ENCODE measurements at regions not wholly inside any gene's neighbourhood (a gene's known extent, or its start where the extent isn't known, plus 50 kb on each side); places are given as distances from the start of the nearest gene placed in this dataset.

DNA sequence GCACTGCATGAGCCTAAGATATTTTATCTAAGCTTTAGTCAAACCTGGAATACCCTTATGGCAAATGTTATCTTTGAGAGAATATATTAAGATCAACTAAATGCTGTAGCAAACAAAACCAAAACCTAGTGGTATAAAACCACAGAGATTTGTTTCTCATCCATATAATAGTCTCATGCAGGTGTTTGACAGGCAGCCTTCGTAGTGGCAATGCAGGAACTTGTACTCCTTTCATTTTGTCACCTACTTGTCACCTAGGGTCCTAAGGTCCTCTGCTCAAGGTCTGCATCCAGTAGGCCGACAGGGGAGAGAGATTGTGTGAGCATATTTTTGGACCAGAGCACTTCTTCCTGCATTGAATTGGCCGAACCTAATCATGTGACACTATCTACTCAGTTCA is 352.6 kb downstream of the GPR37 start:
- no peak for DNase-seq

GRCh38 chr7:124412531-124412930 is 353.1 kb downstream of the GPR37 start:
- DNase-seq, result no peak

DNA sequence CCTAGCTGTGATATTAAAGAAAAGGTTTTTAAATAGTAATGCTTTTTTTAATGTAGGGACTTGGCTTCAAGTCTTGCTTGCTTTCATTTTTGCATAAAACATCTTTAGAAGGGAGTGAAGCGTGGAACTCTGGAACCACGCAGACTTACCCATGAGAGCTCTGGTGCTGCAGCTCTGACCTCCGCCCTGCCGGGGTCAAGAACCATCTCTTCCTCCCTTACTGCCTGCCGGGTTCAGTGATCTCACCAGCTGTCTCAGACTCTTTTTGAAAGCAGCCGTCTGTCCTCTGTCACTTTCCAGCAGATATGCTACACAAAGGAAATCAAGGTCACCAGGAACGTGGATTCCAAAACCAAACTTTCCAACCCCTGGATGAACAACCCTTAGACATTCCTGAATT is 353.8 kb downstream of the GPR37 start:
- no peak for DNase-seq

DNA sequence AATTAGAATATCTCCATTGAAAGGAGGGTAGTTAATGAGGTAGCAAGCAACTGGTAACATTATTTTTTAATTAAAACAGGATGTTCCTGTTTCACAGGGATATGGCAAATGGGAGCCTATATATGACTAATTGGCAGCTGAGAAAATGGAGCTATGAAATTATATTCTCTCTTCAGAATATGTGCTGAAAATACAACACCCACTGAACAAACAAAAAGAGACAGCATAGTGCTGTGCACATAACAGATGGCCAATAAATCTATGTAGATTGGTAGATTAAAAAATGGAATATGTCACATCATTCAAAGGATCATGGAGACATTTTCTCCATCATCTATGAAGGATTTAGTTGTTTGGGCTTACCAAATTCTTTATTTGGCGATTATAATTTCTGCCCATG is 362.0 kb downstream of the GPR37 start:
- DNase-seq, result no peak

DNA sequence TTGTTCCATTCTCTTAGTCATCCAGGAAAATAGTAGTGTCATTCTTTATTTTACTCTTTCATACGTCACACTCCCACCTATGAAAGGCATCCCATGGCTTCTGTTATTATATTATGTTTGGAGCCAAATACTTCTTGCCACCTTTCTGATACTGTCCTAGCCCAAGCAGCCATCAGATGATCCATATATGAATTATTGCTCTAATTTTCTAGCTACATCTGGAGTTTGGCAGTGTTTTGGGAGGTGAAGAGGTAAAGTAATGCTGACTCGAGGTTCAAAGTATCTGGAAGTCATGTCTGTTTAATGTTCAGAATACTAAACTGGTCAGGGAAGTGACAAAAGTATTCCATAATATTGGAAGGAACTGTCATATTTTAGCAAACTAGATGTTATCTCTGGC is 362.5 kb downstream of the GPR37 start:
- DNase-seq, result no peak

GRCh38 chr7:124399941-124400340 is 365.7 kb downstream of the GPR37 start:
- no peak for DNase-seq

DNA sequence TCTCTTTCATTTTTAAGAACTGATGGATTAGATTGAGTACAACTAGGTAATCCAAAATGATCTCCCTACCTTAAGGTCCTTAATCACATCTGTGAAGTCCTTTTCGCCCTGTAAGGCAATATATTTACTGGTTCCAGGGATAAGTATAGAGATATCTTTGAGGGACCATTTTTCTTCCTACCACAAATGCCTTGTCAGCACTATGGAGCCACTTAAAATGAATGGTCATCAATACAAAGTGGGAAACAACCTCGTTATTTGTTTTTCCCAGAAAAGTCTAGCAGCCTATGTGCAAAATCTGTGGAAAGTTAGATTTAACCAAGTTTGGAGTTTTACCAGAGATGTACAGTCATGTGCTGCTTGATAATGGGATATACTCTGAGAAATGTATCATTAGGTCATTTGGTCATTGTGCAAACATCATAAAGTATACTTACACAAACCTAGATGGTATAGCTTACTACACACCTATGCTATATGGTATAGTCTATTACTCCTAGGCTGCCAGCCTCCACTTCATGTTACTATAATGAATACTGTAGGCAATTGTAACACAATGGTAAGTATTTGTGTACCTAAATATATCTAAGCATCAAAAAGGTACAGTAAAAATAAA is 366.2 kb upstream of the TMEM229A start:
- DNase-seq, result no peak

DNA sequence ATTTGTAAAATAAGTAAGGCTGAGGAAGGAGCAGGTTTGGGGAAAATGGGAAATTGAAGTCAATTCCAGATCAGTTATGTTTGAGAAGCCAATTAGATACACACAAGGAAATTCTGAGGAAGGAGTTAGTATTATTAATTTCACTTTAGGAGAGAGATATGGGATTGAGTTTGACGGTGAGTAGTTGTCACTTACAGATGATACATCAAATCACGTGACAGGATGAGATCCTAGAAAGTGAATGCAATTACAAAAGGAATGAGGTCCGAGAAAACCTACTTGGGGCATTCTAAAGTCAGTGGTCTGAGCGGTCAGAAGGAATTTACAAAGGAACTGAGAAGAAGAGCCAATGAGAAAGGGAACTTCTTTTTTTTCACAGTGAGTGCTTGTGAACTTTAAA is 364.3 kb upstream of the TMEM229A start:
- DNase-seq, result no peak

DNA sequence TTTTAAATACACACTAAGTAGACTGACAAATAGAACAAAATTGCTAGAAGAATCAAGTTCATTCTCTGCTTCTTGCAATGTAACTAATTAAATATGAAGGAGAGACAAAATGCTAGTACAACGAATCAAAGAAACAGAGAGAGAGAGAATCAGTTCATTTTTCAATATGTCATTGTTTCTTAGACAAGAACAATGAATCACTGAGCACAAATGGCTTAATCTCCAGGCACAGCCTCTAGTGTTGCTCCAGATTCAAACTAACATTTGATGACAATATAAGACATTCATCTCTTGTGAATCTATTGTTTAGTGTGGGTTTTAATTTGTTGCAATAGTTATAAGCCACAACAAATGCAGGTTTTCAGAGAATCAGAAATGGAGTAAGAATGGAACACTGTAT is 357.4 kb upstream of the TMEM229A start:
- DNase-seq, result no peak

GRCh38 chr7:124388751-124389150 is 355.9 kb upstream of the TMEM229A start:
- no peak for DNase-seq

DNA sequence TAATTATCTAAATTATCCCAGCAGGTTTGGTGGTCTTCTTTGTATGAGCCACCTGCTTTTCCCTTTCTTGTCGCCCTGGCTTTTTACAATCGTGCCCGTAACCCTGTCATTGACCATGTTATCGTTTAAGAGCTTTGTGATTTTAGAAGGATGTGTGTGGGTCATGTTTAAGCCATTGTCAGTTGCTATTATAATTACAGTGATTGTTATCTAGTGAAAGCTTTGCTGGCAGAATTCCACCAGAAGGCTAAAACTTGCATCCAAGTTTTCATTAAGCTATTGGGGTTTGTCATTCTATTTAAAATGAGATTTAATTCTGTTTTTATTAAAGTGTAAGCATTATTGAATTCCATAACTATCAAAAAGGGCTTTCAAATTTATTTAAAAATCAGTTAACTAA is 354.2 kb upstream of the TMEM229A start:
- DNase-seq, result no peak

- DNase-seq, result no peak
These were observed 346.4 kb upstream of the TMEM229A start for GRCh38 chr7:124379296-124379695.

- DNase-seq, result no peak
These were observed 343.2 kb upstream of the TMEM229A start for GRCh38 chr7:124376111-124376510.

GRCh38 chr7:124375391-124375790 is 342.5 kb upstream of the TMEM229A start:
- no peak for DNase-seq

DNA sequence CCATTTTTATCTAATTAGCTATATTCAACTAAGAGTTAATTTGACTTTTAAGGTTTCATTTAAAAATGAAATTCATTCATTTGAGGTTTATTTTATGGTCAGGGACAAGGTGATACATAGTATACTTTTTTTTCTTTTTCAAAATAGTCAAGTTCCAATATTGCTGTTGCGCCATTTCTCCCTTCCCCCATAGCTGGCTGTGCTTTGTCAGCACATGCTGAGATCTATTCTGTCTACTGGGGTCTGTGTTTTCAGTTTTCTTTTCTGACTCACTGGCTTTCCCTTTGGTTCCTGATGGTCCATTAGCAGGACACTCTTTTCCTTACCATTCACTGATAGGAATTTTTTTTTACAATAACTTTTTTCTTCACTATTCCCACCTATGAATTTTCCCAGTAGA is 336.4 kb upstream of the TMEM229A start:
- no peak for DNase-seq

- no peak for DNase-seq
These were observed 333.3 kb upstream of the TMEM229A start for GRCh38 chr7:124366118-124366517.

- DNase-seq, result no peak
These were observed 331.4 kb upstream of the TMEM229A start for GRCh38 chr7:124364283-124364682.

GRCh38 chr7:124354201-124354600 is 321.3 kb upstream of the TMEM229A start:
- DNase-seq, result no peak

- no peak for DNase-seq
These were observed 319.1 kb upstream of the TMEM229A start for GRCh38 chr7:124351950-124352349.

DNA sequence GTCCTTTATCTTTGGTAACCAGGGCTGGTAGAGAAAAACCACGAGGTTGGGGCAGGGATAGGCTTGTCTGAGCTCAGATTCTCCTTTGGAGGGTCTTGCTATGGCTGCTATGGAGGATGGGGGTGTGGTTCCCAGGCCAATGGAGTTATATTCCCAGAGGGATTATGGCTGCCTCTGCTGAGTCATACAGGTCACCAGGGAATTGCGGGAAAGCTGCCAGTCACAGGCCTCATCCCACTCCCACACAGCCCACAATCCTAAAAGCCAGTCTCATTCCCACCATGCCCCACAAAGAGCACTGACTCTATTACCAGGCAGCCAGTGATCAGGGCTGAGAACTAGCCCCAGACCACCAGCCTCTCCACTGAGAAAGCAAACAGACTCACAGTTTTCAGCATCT is 316.6 kb upstream of the TMEM229A start:
- no peak for DNase-seq

- DNase-seq, result no peak
These were observed 306.0 kb upstream of the TMEM229A start for GRCh38 chr7:124338861-124339260.

GRCh38 chr7:124330731-124331407 is 298.0 kb upstream of the TMEM229A start:
- DNase-seq, result no peak

DNA sequence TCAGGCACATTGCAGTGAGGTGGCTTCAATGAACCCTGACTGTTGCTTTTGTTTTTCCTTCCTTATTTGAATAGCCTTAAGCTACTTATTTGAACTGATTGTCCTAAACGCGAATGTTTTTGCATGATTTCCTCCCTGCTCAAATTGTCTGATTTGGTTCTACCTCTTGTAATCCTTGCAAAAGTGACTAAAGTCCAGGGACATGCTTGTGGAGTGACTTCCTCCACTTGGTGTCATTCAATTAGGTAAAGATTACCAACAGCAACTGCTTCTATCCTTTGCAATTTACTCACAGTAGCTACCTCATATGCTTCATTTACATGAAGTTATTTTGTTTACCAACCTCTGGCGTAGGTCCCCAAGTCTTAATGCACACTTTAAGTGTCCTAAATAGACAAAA is 295.9 kb upstream of the TMEM229A start:
- no peak for DNase-seq

- no peak for DNase-seq
These were observed 291.4 kb upstream of the TMEM229A start for GRCh38 chr7:124324262-124324661.

GRCh38 chr7:124323597-124323996 is 290.7 kb upstream of the TMEM229A start:
- no peak for DNase-seq
